Thoracic aorta (tissue), 2 donors: ENCODE measurements at regions not wholly inside any gene's neighbourhood (a gene's known extent, or its start where the extent isn't known, plus 50 kb on each side); places are given as distances from the start of the nearest gene placed in this dataset.

ENCODE experiments used
- ATAC-seq: fragments of 150-250 bp; one replicate; pipeline ENCODE4 v1.8.0; 2017; ENCODE audit warnings: low read depth; ENCODE audit not compliant: insufficient number of reproducible peaks, low FRiP score
- DNase-seq: peaks from one replicate; pipeline ENCODE4 v3.0.0-alpha.2; 2020; ENCODE audit warnings: low spot score
- H3K27ac ChIP-seq, 2 donors: fragments of 200-600 bp; sonication (generic); 1 replicate in 1 of 2; 2 replicates in 1 of 2; pipeline ENCODE4 v1.5.1; 2016; ENCODE audit warnings: mild to moderate bottlenecking in 2 of 2, moderate library complexity in 2 of 2
- H3K27me3 ChIP-seq: fragments of 200-600 bp; sonication (generic); replicated peaks from 2 replicates; pipeline ENCODE4 v1.6.0; 2016; ENCODE audit warnings: mild to moderate bottlenecking; ENCODE audit not compliant: insufficient read depth
- H3K36me3 ChIP-seq: fragments of 200-600 bp; sonication (generic); one replicate; pipeline ENCODE4 v1.5.1; 2016
- H3K4me1 ChIP-seq, 2 donors: fragments of 200-600 bp; sonication (generic); 1 replicate in 1 of 2; 2 replicates in 1 of 2; pipeline versions ENCODE4 v1.5.1 to v1.6.0; 2016; ENCODE audit warnings: low read depth in 2 of 2, mild to moderate bottlenecking in 1 of 2; ENCODE audit not compliant: control insufficient read depth in 1 of 2
- H3K4me3 ChIP-seq: fragments of 200-600 bp; sonication (generic); 2 replicates; pipeline ENCODE4 v1.5.1; 2016; ENCODE audit warnings: mild to moderate bottlenecking
- H3K9me3 ChIP-seq: fragments of 200-600 bp; sonication (generic); 2 replicates; pipeline ENCODE4 v1.5.1; 2016
- CTCF ChIP-seq: fragments of 200-600 bp; sonication (generic); IDR thresholded peaks from one replicate; pipeline ENCODE4 v1.5.1; 2019; ENCODE audit warnings: antibody characterized with exemption

- no peaks in the 10 kb centered on the region for H3K4me1 ChIP-seq
- no peaks in the 10 kb centered on the region for H3K9me3 ChIP-seq
- no peak for TF ChIP-seq CTCF
- H3K27ac ChIP-seq: no peak overlapping the region
- no peaks in the 10 kb centered on the region for H3K36me3 ChIP-seq
- H3K4me3 ChIP-seq: no peak overlapping the region
- H3K27me3 ChIP-seq: no peaks in the 10 kb centered on the region
- DNase-seq (no peak), ATAC-seq (no peak)
Observed at GRCh38 chr17:70266394-70266793, 97.1 kb downstream of the KCNJ2 start.

- H3K27ac ChIP-seq: no peak overlapping the region
- H3K36me3 ChIP-seq: no peaks in the 10 kb centered on the region
- H3K27me3 ChIP-seq: no peaks in the 10 kb centered on the region
- DNase-seq (no peak), ATAC-seq (no peak)
- no peaks in the 10 kb centered on the region for H3K9me3 ChIP-seq
- H3K4me3 ChIP-seq: no peak overlapping the region
- no peaks in the 10 kb centered on the region for H3K4me1 ChIP-seq
- TF ChIP-seq CTCF: no peak
Observed at GRCh38 chr17:70268383-70268782, 99.1 kb downstream of the KCNJ2 start.

DNA sequence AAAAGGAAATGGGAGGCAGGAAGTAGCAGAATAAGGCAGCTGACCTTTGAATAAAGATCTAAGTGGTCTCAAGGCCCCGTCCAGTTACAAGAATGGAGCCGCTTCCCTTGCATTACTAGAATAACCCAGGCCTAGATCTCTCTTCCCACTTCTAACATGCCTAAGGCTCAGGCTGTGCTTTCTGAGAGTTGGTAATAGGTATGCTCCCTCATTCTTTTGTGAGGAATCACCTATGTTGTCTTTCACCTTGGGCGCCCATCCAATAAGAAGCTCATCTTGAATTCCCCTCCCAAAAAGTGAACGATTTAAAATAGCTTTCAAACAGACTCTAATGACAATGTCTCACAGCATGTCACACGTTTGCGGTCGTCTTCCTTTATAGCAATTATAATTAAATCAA is 101.2 kb downstream of the KCNJ2 start:
- H3K27ac ChIP-seq: no peak overlapping the region
- no peak overlapping the region for H3K4me3 ChIP-seq
- H3K9me3 ChIP-seq: no peaks in the 10 kb centered on the region
- DNase-seq (no peak), ATAC-seq (no peak)
- no peaks in the 10 kb centered on the region for H3K27me3 ChIP-seq
- TF ChIP-seq CTCF: no peak
- H3K36me3 ChIP-seq: no peaks in the 10 kb centered on the region
- no peaks in the 10 kb centered on the region for H3K4me1 ChIP-seq

- H3K4me1 ChIP-seq: no peaks in the 10 kb centered on the region
- no peak for ATAC-seq
- H3K9me3 ChIP-seq: no peaks in the 10 kb centered on the region
- no peak overlapping the region for H3K4me3 ChIP-seq
- no peaks in the 10 kb centered on the region for H3K27me3 ChIP-seq
- no peak for TF ChIP-seq CTCF
- H3K36me3 ChIP-seq: no peaks in the 10 kb centered on the region
- no peak overlapping the region for H3K27ac ChIP-seq
- DNase-seq: no peak
Observed at GRCh38 chr17:70271200-70271599, 101.9 kb downstream of the KCNJ2 start.

DNA sequence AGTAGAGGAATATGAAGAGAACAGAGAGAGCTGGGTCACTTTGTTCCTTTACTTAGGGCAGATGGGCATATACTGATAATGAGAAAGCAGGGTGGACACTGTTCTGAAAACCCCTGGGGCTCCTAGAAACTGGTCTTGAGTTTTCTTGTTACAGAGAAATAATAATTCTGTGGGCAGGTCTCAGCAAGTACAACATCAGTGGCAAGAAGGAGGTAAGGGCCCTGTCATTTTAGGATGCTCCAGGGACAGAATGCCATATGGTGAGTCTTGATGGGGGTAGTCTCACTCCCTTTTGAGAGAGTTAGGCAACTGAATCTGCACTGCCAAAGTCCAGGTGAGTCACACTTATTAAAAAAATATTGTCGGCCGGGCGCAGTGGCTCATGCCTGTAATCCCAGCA is 102.3 kb downstream of the KCNJ2 start:
- no peaks in the 10 kb centered on the region for H3K36me3 ChIP-seq
- DNase-seq (no peak), ATAC-seq (no peak)
- no peak overlapping the region for H3K4me3 ChIP-seq
- no peak overlapping the region for H3K27ac ChIP-seq
- no peaks in the 10 kb centered on the region for H3K27me3 ChIP-seq
- H3K9me3 ChIP-seq: no peaks in the 10 kb centered on the region
- TF ChIP-seq CTCF: no peak
- no peaks in the 10 kb centered on the region for H3K4me1 ChIP-seq
